ENCODE measurements at regions not wholly inside any gene's neighbourhood (a gene's known extent, or its start where the extent isn't known, plus 50 kb on each side); places are given as distances from the start of the nearest gene placed in this dataset.

DNA sequence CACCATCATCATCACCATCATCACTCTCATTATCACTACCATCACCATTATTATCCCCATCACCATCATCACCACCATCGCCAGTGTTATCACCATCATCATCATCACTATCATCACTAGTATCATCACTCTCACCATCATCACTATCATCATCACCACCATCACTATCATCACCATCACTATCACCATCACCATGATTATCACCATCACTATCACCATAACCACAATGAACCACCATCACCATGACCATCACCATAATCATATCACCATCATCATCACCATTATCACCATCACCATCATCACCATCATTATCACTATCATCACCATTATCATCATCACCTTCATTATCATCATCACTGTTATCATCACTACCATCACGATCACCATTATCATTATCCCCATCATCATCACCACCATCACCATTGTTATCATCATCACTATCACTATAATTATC, 326.7 kb downstream of the BRD1 start:
- Histone ChIP-seq H3K36me3 (ENCODE audit: low read depth) (no peaks in the 10 kb centered on the region), H3K27ac (no peak overlapping the region), H3K4me2 (ENCODE audit: unreplicated experiment) (no peak overlapping the region), H3K4me3 (no peak overlapping the region), H4K20me1 (ENCODE audit: insufficient read depth) (no peaks in the 10 kb centered on the region), H2AFZ (no peak overlapping the region), H3K9me3 (ENCODE audit: low read depth) (no peaks in the 10 kb centered on the region), H3K4me1 (ENCODE audit: insufficient read depth) (no peaks in the 10 kb centered on the region), H3K9me2 (ENCODE audit: insufficient read depth) (no peaks in the 10 kb centered on the region), H3K9ac (no peak overlapping the region), H3K27me3 (replicated peaks; ENCODE audit: insufficient read depth) (no peaks in the 10 kb centered on the region), H3F3A (ENCODE audit: insufficient read depth) (no peaks in the 10 kb centered on the region), H3K79me2 (ENCODE audit: insufficient read depth) (no peaks in the 10 kb centered on the region)
- DNase-seq = no peak
- in situ Hi-C loops (cut with MboI) = no loop called here
- TF ChIP-seq EZH2phosphoT487 (IDR thresholded peaks at IDR 0.05; ENCODE audit: insufficient read depth, low read depth) (no peak), EZH2 (IDR thresholded peaks at IDR 0.05; ENCODE audit: insufficient read depth, poor library complexity, severe bottlenecking) (no peak)
- WGBS, 2 experiments (ENCODE audit: low coverage in 1 of 2, low lambda C conversion rate in 2 of 2, missing lambda C conversion rate in 2 of 2) = 52 to 57% methylated on average over 2 of the region's 2 CpGs

DNA sequence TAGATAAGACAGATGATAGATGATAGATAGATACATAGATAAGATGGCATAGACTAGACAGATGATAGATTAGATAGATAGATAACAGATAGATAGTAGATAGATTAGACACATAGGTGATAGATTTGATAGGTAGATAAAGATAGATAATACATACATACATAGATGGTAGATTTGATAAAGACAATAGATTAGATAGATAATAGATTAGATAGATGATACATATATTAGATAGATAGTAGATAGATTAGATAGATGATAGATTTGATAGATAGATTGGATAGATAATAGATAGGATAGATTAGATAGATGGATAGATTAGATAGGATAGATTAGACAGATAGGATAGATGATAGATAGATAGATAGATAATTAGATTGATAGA, 327.6 kb downstream of the BRD1 start:
- Histone ChIP-seq H3K4me1 (ENCODE audit: insufficient read depth) (no peaks in the 10 kb centered on the region), H3K79me2 (ENCODE audit: insufficient read depth) (no peaks in the 10 kb centered on the region), H3K9ac (no peak overlapping the region), H3K9me2 (ENCODE audit: insufficient read depth) (no peaks in the 10 kb centered on the region), H3F3A (ENCODE audit: insufficient read depth) (no peaks in the 10 kb centered on the region), H3K27me3 (replicated peaks; ENCODE audit: insufficient read depth) (no peaks in the 10 kb centered on the region), H3K9me3 (ENCODE audit: low read depth) (no peaks in the 10 kb centered on the region), H3K4me2 (ENCODE audit: unreplicated experiment) (no peak overlapping the region), H3K36me3 (ENCODE audit: low read depth) (no peaks in the 10 kb centered on the region), H3K4me3 (no peak overlapping the region), H4K20me1 (ENCODE audit: insufficient read depth) (no peaks in the 10 kb centered on the region), H3K27ac (no peak overlapping the region), H2AFZ (no peak overlapping the region)
- in situ Hi-C loops (cut with MboI) = no loop called here
- no peak for DNase-seq
- TF ChIP-seq EZH2phosphoT487 (IDR thresholded peaks at IDR 0.05; ENCODE audit: insufficient read depth, low read depth) (no peak), EZH2 (IDR thresholded peaks at IDR 0.05; ENCODE audit: insufficient read depth, poor library complexity, severe bottlenecking) (no peak)

DNA sequence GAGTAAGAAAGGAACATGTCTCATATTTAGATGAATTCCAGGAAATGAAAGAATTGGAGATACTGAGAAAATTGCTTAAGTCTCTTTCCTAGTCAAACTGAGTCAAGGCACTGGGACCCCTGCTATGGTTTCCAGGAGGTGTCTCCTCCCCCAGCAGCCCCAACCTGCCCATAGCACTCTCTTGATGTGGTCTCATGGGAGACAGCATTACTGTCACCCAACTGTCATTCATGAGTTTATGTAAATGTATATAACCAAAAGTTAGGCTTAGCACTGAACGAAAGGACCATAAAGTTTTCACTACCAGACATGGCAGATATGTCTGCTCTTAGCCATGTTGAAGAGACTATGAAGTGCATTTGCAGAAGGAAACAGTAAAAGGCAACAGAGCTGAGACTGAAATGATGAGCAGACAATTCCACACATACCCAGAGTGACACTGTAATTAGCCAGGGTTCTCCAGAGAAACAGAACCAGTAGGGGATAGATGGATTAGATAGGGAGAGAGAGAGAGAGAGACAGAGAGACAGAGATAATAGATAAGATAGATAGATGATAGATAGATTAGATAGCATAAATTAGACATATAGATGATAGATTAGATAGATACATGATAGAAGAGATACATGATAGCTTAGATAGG, 328.1 kb downstream of the BRD1 start:
- in situ Hi-C loops (cut with MboI) = no loop called here
- Histone ChIP-seq H3K27me3 (replicated peaks; ENCODE audit: insufficient read depth) (no peaks in the 10 kb centered on the region), H2AFZ (no peak overlapping the region), H3K36me3 (ENCODE audit: low read depth) (no peaks in the 10 kb centered on the region), H3K4me2 (ENCODE audit: unreplicated experiment) (no peak overlapping the region), H4K20me1 (ENCODE audit: insufficient read depth) (no peaks in the 10 kb centered on the region), H3K27ac (no peak overlapping the region), H3K9ac (no peak overlapping the region), H3K4me1 (ENCODE audit: insufficient read depth) (no peaks in the 10 kb centered on the region), H3K79me2 (ENCODE audit: insufficient read depth) (no peaks in the 10 kb centered on the region), H3K9me2 (ENCODE audit: insufficient read depth) (no peaks in the 10 kb centered on the region), H3K9me3 (ENCODE audit: low read depth) (no peaks in the 10 kb centered on the region), H3F3A (ENCODE audit: insufficient read depth) (no peaks in the 10 kb centered on the region), H3K4me3 (no peak overlapping the region)
- no peak for TF ChIP-seq EZH2 (IDR thresholded peaks at IDR 0.05; ENCODE audit: insufficient read depth, poor library complexity, severe bottlenecking)
- no peak for TF ChIP-seq EZH2phosphoT487 (IDR thresholded peaks at IDR 0.05; ENCODE audit: insufficient read depth, low read depth)
- WGBS, 2 experiments (ENCODE audit: low coverage in 1 of 2, low lambda C conversion rate in 2 of 2, missing lambda C conversion rate in 2 of 2) = 22 to 54% methylated on average over 1 of the region's 1 CpG
- DNase-seq = no peak

DNA sequence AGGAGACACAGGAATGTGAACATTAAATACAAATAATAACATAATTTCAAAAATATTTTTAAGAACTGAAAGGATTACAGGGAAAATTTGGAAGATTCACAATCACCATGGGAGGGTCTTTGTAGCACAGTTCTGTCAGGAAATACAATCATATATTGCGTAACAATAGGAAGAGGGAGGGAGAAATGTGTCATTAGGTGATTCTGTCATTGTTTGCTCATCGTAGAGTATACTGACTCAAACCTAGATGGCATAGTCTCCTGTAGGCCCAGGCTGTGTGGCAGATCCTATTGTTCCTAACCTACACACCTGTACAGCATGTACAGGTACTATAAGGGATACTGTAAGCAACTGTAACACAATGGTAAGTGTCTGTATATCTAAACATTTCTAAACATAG, 330.4 kb downstream of the BRD1 start:
- DNase-seq = no peak
- no peak overlapping the region for H3K27ac ChIP-seq
- H3K9ac ChIP-seq = no peak overlapping the region
- no peaks in the 10 kb centered on the region for H3K36me3 ChIP-seq (ENCODE audit: low read depth)
- H3K27me3 ChIP-seq (replicated peaks; ENCODE audit: insufficient read depth) = no peaks in the 10 kb centered on the region
- H2AFZ ChIP-seq = no peak overlapping the region
- no peaks in the 10 kb centered on the region for H3K4me1 ChIP-seq (ENCODE audit: insufficient read depth)
- WGBS, 2 experiments (ENCODE audit: low coverage in 1 of 2, low lambda C conversion rate in 2 of 2, missing lambda C conversion rate in 2 of 2) = 32 to 41% methylated on average over 2 of the region's 2 CpGs
- no peaks in the 10 kb centered on the region for H3F3A ChIP-seq (ENCODE audit: insufficient read depth)
- in situ Hi-C loops (cut with MboI) = no loop called here
- H3K9me3 ChIP-seq (ENCODE audit: low read depth) = no peaks in the 10 kb centered on the region
- no peaks in the 10 kb centered on the region for H3K79me2 ChIP-seq (ENCODE audit: insufficient read depth)
- TF ChIP-seq EZH2 (IDR thresholded peaks at IDR 0.05; ENCODE audit: insufficient read depth, poor library complexity, severe bottlenecking) = no peak
- no peak for TF ChIP-seq EZH2phosphoT487 (IDR thresholded peaks at IDR 0.05; ENCODE audit: insufficient read depth, low read depth)
- H3K4me2 ChIP-seq (ENCODE audit: unreplicated experiment) = no peak overlapping the region
- no peaks in the 10 kb centered on the region for H4K20me1 ChIP-seq (ENCODE audit: insufficient read depth)
- no peaks in the 10 kb centered on the region for H3K9me2 ChIP-seq (ENCODE audit: insufficient read depth)
- no peak overlapping the region for H3K4me3 ChIP-seq

DNA sequence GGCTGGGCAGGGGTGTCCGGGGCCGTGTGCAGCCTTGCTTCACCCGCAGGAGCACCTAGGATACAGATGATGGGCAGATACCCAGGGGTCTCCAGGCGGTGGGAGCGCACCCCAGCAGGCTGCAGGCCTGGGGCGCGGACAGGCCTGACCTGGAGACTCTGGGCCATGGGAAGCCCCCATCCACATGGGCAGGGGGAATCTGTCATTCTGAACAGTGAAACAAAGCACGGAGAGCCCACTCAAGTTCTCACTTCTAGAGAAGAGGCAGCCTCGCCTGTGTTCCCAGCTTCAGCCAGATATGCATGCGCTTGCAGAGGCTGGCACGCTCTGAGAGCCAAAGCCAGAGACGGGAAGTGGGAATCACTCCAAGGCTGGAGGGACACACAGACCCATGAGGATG, 333.1 kb downstream of the BRD1 start:
- Histone ChIP-seq H3K4me3 (no peak overlapping the region), H3F3A (ENCODE audit: insufficient read depth) (no peaks in the 10 kb centered on the region), H3K9me2 (ENCODE audit: insufficient read depth) (no peaks in the 10 kb centered on the region), H3K9me3 (ENCODE audit: low read depth) (no peaks in the 10 kb centered on the region), H3K4me1 (ENCODE audit: insufficient read depth) (no peaks in the 10 kb centered on the region), H3K4me2 (ENCODE audit: unreplicated experiment) (no peak overlapping the region), H3K9ac (no peak overlapping the region), H4K20me1 (ENCODE audit: insufficient read depth) (no peaks in the 10 kb centered on the region), H3K36me3 (ENCODE audit: low read depth) (no peaks in the 10 kb centered on the region), H3K27ac (no peak overlapping the region), H2AFZ (no peak overlapping the region), H3K27me3 (replicated peaks; ENCODE audit: insufficient read depth) (no peaks in the 10 kb centered on the region), H3K79me2 (ENCODE audit: insufficient read depth) (no peaks in the 10 kb centered on the region)
- 61 to 63% methylated on average over 10 to 12 of the region's 12 CpGs for WGBS, 2 experiments (ENCODE audit: low coverage in 1 of 2, low lambda C conversion rate in 2 of 2, missing lambda C conversion rate in 2 of 2)
- no peak for DNase-seq
- TF ChIP-seq EZH2phosphoT487 (IDR thresholded peaks at IDR 0.05; ENCODE audit: insufficient read depth, low read depth) = no peak
- no peak for TF ChIP-seq EZH2 (IDR thresholded peaks at IDR 0.05; ENCODE audit: insufficient read depth, poor library complexity, severe bottlenecking)
- in situ Hi-C loops (cut with MboI) = no loop called here
